ENCODE measurements at regions not wholly inside any gene's neighbourhood (a gene's known extent, or its start where the extent isn't known, plus 50 kb on each side); places are given as distances from the start of the nearest gene placed in this dataset.

- TF ChIP-seq CTCF (conservative IDR thresholded peaks at IDR 0.05; ENCODE audit: low read length) (no peak), EZH2phosphoT487 (IDR thresholded peaks at IDR 0.05; ENCODE audit: borderline replicate concordance) (no peak)
Observed at GRCh38 chr15:96035091-96035490, 295.4 kb upstream of the NR2F2 start.
